BJ (cell line): ENCODE measurements at regions not wholly inside any gene's neighbourhood (a gene's known extent, or its start where the extent isn't known, plus 50 kb on each side); places are given as distances from the start of the nearest gene placed in this dataset.

ENCODE experiments used
- CTCF ChIA-PET: fragments of 350-600 bp; formaldehyde crosslinking; extraction: SDS; loops from one replicate; lab custom pipeline; 2021; ENCODE audit warnings: antibody characterized with exemption, inconsistent platforms; lab: Yijun Ruan, JAX
- POLR2A ChIA-PET: fragments of 300-600 bp; sonication (Branson Sonifier 250); formaldehyde crosslinking; extraction: SDS; loops from one replicate; lab custom pipeline; 2021; ENCODE audit warnings: antibody characterized with exemption; lab: Charles Lee
- DNase-seq: peaks from one replicate; pipeline ENCODE4 v3.0.0-alpha.2; 2011; ENCODE audit warnings: low read depth
- H3K27me3 ChIP-seq: 2 replicates; pipeline ENCODE4 v1.6.0; 2011; ENCODE audit warnings: low read length; ENCODE audit not compliant: control insufficient read depth, insufficient read depth
- H3K36me3 ChIP-seq: 2 replicates; pipeline ENCODE4 v1.5.1; 2011; ENCODE audit warnings: low read length; ENCODE audit not compliant: control insufficient read depth, insufficient read depth
- H3K4me3 ChIP-seq: 2 replicates; pipeline ENCODE4 v1.5.1; 2011; ENCODE audit warnings: low read depth, mild to moderate bottlenecking, control low read depth, low read length
- TF ChIP-seq, protein P1 (sequence below): IDR thresholded peaks from 2 replicates; pipeline ENCODE4 v1.5.1; 2011; ENCODE audit warnings: low read depth, mild to moderate bottlenecking, control low read depth, inconsistent platforms, low read length, moderate library complexity; ENCODE audit not compliant: insufficient read depth

DNA sequence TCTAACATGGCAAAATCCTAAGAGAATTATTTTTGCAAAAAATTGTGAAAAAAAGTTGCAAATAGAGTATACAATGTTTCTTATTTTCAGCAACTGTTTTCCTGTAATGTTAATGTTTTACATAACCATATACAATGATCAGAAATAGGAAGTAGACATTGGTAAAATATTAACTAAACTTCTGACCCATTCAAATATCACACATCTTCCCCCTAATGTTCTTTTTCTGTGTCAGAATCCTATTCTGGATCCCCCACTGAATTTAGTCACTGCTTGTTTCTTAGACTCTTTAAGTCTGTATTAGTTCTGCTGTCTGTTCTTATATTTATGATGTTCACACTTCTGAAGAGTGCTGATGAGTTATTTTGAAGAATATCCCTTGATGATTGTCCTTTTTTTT is 62.0 kb downstream of the HFE start:
- CTCF ChIA-PET, result no interaction called here
- Histone ChIP-seq H3K27me3 (no peaks in the 10 kb centered on the region), H3K4me3 (no peak overlapping the region), H3K36me3 (no peaks in the 10 kb centered on the region)
- TF ChIP-seq, protein P1, sequence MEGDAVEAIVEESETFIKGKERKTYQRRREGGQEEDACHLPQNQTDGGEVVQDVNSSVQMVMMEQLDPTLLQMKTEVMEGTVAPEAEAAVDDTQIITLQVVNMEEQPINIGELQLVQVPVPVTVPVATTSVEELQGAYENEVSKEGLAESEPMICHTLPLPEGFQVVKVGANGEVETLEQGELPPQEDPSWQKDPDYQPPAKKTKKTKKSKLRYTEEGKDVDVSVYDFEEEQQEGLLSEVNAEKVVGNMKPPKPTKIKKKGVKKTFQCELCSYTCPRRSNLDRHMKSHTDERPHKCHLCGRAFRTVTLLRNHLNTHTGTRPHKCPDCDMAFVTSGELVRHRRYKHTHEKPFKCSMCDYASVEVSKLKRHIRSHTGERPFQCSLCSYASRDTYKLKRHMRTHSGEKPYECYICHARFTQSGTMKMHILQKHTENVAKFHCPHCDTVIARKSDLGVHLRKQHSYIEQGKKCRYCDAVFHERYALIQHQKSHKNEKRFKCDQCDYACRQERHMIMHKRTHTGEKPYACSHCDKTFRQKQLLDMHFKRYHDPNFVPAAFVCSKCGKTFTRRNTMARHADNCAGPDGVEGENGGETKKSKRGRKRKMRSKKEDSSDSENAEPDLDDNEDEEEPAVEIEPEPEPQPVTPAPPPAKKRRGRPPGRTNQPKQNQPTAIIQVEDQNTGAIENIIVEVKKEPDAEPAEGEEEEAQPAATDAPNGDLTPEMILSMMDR, result no peak
- DNase-seq, result no peak
- POLR2A ChIA-PET, result no interaction called here

DNA sequence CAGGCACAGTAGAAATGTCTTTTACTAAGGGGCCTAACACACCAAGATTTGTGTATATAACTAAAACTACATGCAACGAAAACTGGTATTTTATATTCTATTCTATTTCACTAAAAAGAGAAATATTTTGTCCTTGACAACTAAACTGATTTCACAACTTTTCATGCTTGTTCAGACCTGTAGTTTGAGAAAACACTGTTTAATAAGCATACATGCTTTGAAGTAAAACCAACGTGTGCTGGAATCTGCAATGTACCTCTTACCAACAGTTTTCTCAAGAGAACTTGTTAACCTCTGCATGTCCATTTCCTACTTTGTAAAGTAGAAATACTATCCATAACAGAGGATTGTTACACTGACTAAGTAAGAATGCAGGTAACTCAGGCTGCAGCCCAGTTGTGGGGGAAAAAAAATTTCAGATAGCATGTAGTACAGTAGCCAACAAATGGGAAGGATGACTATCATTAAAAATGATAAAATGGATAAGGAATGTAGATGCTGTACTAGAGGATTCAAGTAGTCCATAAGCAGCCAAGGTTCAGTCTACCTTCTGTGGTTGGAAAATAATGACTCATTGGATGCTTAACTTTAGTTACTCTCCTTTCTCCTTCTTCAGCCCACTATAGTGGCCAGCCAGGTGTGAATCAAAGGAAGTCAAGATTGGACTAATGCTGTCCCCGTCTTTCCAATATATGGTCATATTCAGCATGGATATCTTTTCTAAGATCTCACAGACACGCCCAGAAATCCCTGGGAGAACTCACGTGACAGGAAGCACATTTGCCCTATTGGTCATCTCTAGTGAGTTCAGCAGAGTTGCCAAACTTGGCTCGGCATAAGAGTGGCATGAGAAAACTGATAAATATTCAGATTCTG is 65.2 kb downstream of the HFE start:
- ChIA-PET CTCF (no interaction called here), POLR2A (interaction anchor here (0.6 to 1.4 kb wide), 2 partner anchors 20 to 28 kb away, joined by 3 to 8 read pairs; a partner anchor contains a TSS)
- TF ChIP-seq, protein P1, result no peak
- Histone ChIP-seq H3K4me3 (no peak overlapping the region), H3K27me3 (no peaks in the 10 kb centered on the region), H3K36me3 (no peaks in the 10 kb centered on the region)
- no peak for DNase-seq

DNA sequence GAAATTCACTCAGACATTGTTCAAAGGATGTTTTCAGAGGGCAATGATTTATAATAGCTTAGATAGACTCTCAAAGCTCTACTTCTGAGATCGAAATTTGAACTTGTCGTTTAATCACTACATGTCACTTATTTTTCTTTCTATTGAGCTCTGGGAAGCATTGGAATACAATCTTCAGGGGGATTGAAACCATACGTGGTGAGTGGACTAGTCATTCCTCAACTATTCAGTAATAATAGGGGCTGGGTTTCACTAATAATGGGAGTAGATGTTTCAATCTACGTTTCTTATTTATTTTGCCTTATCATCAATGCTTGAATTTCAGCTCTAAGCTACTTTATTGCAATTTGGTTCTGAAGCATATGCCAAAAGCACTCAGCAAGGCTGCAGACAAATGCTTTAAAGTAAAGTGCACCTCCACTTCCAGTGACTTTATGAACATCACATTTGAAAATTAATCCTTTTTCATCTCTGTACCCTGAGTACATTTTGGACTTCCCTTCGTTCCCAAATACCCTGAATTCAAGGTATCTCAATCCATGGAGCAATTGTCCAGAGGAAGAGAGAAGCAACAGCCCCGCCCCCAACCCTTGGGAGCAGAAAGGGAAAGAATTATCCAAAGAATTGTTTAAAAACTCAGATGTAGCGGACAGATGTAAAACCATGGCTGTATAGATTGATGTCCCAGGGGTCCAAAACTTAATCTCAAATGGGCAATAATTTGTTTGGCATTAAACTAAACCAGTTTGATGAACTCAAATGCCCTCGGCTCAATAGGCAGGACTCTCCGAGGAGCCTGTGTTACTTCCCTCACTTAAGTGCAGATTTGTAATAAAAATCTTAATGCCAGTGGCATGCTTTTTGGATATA is 68.1 kb downstream of the HFE start:
- H3K36me3 ChIP-seq, result no peaks in the 10 kb centered on the region
- ChIA-PET CTCF (interaction anchor here (0.9 to 1.6 kb wide), 3 partner anchors 21 to 129 kb away, joined by 3 to 4 read pairs (median 4); a partner anchor contains a TSS), POLR2A (interaction anchor here (0.6 to 5.1 kb wide), 9 partner anchors 27 to 145 kb away, joined by 3 to 172 read pairs (median 6); a partner anchor contains a TSS)
- DNase-seq, result no peak
- H3K4me3 ChIP-seq, result peak overlapping the region; percentile 54
- TF ChIP-seq, protein P1, result no peak
- H3K27me3 ChIP-seq, result no peaks in the 10 kb centered on the region

- CTCF ChIA-PET, result interaction anchor here (1.6 kb wide), 2 partner anchors 20 to 32 kb away, joined by 4 read pairs; a partner anchor contains a TSS
- Histone ChIP-seq H3K36me3 (no peaks in the 10 kb centered on the region), H3K4me3 (peak overlapping the region; percentile 54), H3K27me3 (no peaks in the 10 kb centered on the region)
- TF ChIP-seq, protein P1, result no peak; the same call in 1 of the 2 replicates
- POLR2A ChIA-PET, result interaction anchor here (0.6 to 5.1 kb wide), 10 partner anchors 27 to 146 kb away, joined by 3 to 172 read pairs (median 6); a partner anchor contains a TSS
- DNase-seq, result peak; percentile 65
Observed at GRCh38 chr6:26156105-26156849, 69.0 kb downstream of the HFE start.
